Neural progenitor cell (in vitro differentiated cells): ENCODE measurements at regions not wholly inside any gene's neighbourhood (a gene's known extent, or its start where the extent isn't known, plus 50 kb on each side); places are given as distances from the start of the nearest gene placed in this dataset.

Source experiments
- DNase-seq: peaks from one replicate; pipeline ENCODE4 v3.0.0-alpha.2; 2016; ENCODE audit warnings: low spot score
- H2AFZ ChIP-seq: fragments of 200-600 bp; sonication (generic); replicated peaks from 2 replicates; pipeline ENCODE4 v1.6.1; 2016; ENCODE audit warnings: antibody characterized with exemption
- H3F3A ChIP-seq: fragments of 200-600 bp; sonication (generic); 2 replicates; pipeline ENCODE4 v1.6.1; 2016; ENCODE audit warnings: antibody characterized with exemption, low read depth
- H3K27ac ChIP-seq: fragments of 200-600 bp; sonication (generic); 2 replicates; pipeline ENCODE4 v1.5.1; 2016; ENCODE audit warnings: mild to moderate bottlenecking
- H3K27me3 ChIP-seq: fragments of 200-600 bp; sonication (generic); 2 replicates; pipeline ENCODE4 v1.6.1; 2016; ENCODE audit warnings: mild to moderate bottlenecking, moderate library complexity
- H3K36me3 ChIP-seq: fragments of 200-600 bp; sonication (generic); 2 replicates; pipeline ENCODE4 v1.5.1; 2016
- H3K4me1 ChIP-seq: fragments of 200-600 bp; sonication (generic); 2 replicates; pipeline ENCODE4 v1.6.1; 2016; ENCODE audit warnings: mixed run types
- H3K4me2 ChIP-seq: fragments of 200-600 bp; sonication (generic); 2 replicates; pipeline ENCODE4 v1.6.1; 2016
- H3K4me3 ChIP-seq: fragments of 200-600 bp; sonication (generic); 2 replicates; pipeline ENCODE4 v1.5.1; 2016
- H3K79me2 ChIP-seq: fragments of 200-600 bp; sonication (generic); 2 replicates; pipeline ENCODE4 v1.6.1; 2016; ENCODE audit warnings: low read depth
- H3K9ac ChIP-seq: fragments of 200-600 bp; sonication (generic); 2 replicates; pipeline ENCODE4 v1.6.1; 2016
- H3K9me3 ChIP-seq: fragments of 200-600 bp; sonication (generic); 2 replicates; pipeline ENCODE4 v1.5.1; 2016; ENCODE audit warnings: low read depth
- H4K20me1 ChIP-seq: fragments of 200-600 bp; sonication (generic); 2 replicates; pipeline ENCODE4 v1.6.1; 2016; ENCODE audit warnings: low read depth
- H3K27ac Mint-ChIP-seq: 3 replicates; pipeline ENCODE4 v1.8.0; 2021; ENCODE audit warnings: mixed read lengths
- H3K27me3 Mint-ChIP-seq: 2 replicates; pipeline ENCODE4 v1.8.0; 2022; ENCODE audit warnings: low read depth, mild to moderate bottlenecking, inconsistent platforms, moderate library complexity, mixed read lengths; ENCODE audit not compliant: insufficient read depth
- H3K36me3 Mint-ChIP-seq: 3 replicates; pipeline ENCODE4 v1.8.0; 2021; ENCODE audit warnings: mixed read lengths
- H3K4me1 Mint-ChIP-seq: 3 replicates; pipeline ENCODE4 v1.8.0; 2021; ENCODE audit warnings: mixed read lengths
- H3K4me3 Mint-ChIP-seq: 3 replicates; pipeline ENCODE4 v1.8.0; 2021; ENCODE audit warnings: mild to moderate bottlenecking, moderate library complexity, mixed read lengths
- H3K9me3 Mint-ChIP-seq: 3 replicates; pipeline ENCODE4 v1.8.0; 2020; ENCODE audit warnings: mixed read lengths
- EZH2 ChIP-seq: fragments of 200-600 bp; sonication (generic); IDR thresholded peaks from 2 replicates; pipeline ENCODE4 v1.6.1; 2017; ENCODE audit warnings: antibody characterized with exemption, mild to moderate bottlenecking, moderate library complexity
- EZH2phosphoT487 ChIP-seq: fragments of 200-600 bp; sonication (generic); IDR thresholded peaks from 2 replicates; pipeline ENCODE4 v1.6.1; 2017; ENCODE audit warnings: antibody characterized with exemption
- TF ChIP-seq, protein P1 (sequence below): fragments of 200-600 bp; sonication (generic); IDR thresholded peaks from 2 replicates; pipeline ENCODE4 v1.5.1; 2017; ENCODE audit warnings: antibody characterized with exemption, mild to moderate bottlenecking

GRCh38 chr2:103213028-103213542 is 451.3 kb downstream of the TMEM182 start:
- H3K4me1 Mint-ChIP-seq: no peaks in the 10 kb centered on the region
- H3K27me3 Mint-ChIP-seq: no peaks in the 10 kb centered on the region
- H3K9ac ChIP-seq: no peak overlapping the region
- no peak overlapping the region for H3K27ac Mint-ChIP-seq
- no peaks in the 10 kb centered on the region for H3K36me3 ChIP-seq
- no peak overlapping the region for H3K27ac ChIP-seq
- no peaks in the 10 kb centered on the region for H3K27me3 ChIP-seq
- no peak overlapping the region for H3K4me2 ChIP-seq
- TF ChIP-seq, protein P1, sequence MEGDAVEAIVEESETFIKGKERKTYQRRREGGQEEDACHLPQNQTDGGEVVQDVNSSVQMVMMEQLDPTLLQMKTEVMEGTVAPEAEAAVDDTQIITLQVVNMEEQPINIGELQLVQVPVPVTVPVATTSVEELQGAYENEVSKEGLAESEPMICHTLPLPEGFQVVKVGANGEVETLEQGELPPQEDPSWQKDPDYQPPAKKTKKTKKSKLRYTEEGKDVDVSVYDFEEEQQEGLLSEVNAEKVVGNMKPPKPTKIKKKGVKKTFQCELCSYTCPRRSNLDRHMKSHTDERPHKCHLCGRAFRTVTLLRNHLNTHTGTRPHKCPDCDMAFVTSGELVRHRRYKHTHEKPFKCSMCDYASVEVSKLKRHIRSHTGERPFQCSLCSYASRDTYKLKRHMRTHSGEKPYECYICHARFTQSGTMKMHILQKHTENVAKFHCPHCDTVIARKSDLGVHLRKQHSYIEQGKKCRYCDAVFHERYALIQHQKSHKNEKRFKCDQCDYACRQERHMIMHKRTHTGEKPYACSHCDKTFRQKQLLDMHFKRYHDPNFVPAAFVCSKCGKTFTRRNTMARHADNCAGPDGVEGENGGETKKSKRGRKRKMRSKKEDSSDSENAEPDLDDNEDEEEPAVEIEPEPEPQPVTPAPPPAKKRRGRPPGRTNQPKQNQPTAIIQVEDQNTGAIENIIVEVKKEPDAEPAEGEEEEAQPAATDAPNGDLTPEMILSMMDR: no peak
- TF ChIP-seq EZH2 (no peak), EZH2phosphoT487 (no peak)
- no peaks in the 10 kb centered on the region for H4K20me1 ChIP-seq
- no peak overlapping the region for H3K4me3 Mint-ChIP-seq
- no peaks in the 10 kb centered on the region for H3F3A ChIP-seq
- no peaks in the 10 kb centered on the region for H3K79me2 ChIP-seq
- no peaks in the 10 kb centered on the region for H3K36me3 Mint-ChIP-seq
- no peak for DNase-seq
- H3K9me3 ChIP-seq: no peaks in the 10 kb centered on the region
- H3K9me3 Mint-ChIP-seq: peaks cover 2% of the 10 kb centered on the region
- H2AFZ ChIP-seq: no peak overlapping the region
- H3K4me1 ChIP-seq: no peaks in the 10 kb centered on the region
- no peak overlapping the region for H3K4me3 ChIP-seq

DNA sequence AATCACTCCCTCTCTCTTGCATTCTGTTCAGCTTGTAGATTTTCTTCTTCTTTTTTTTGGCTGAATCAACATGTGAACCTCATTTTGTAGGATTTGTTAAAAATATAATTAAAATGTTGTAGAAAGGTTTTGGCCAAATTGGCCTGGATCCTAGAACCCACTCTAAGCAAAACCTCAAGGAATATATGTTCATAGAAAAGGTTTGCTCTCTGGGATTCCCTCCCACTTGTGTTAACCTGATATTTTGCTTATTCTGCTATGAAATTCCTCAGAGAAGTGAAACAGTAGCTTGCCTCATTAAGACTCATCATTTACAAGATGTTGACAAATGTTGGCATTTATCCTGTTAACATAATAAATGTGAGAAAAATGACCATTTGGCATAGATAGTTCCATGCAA is 456.7 kb downstream of the TMEM182 start:
- Histone ChIP-seq H3K4me2 (no peak overlapping the region), H3K27ac (no peak overlapping the region), H3K79me2 (no peaks in the 10 kb centered on the region), H3K9ac (no peak overlapping the region), H3F3A (no peaks in the 10 kb centered on the region), H3K4me1 (no peaks in the 10 kb centered on the region), H3K9me3 (no peaks in the 10 kb centered on the region), H3K27me3 (no peaks in the 10 kb centered on the region), H3K4me3 (no peak overlapping the region), H3K36me3 (no peaks in the 10 kb centered on the region), H4K20me1 (no peaks in the 10 kb centered on the region), H2AFZ (no peak overlapping the region)
- Mint-ChIP-seq H3K9me3 (peaks cover 2% of the 10 kb centered on the region), H3K4me1 (no peaks in the 10 kb centered on the region), H3K27ac (no peak overlapping the region), H3K27me3 (no peaks in the 10 kb centered on the region), H3K36me3 (no peaks in the 10 kb centered on the region), H3K4me3 (no peak overlapping the region)
- TF ChIP-seq EZH2phosphoT487 (no peak), EZH2 (no peak)
- TF ChIP-seq, protein P1: no peak
- DNase-seq: no peak

- Histone ChIP-seq H2AFZ (no peak overlapping the region), H4K20me1 (no peaks in the 10 kb centered on the region), H3K4me3 (no peak overlapping the region), H3K27ac (no peak overlapping the region), H3K79me2 (no peaks in the 10 kb centered on the region), H3K9me3 (no peaks in the 10 kb centered on the region), H3F3A (no peaks in the 10 kb centered on the region), H3K9ac (no peak overlapping the region), H3K4me2 (no peak overlapping the region), H3K27me3 (no peaks in the 10 kb centered on the region), H3K36me3 (no peaks in the 10 kb centered on the region), H3K4me1 (no peaks in the 10 kb centered on the region)
- H3K4me1 Mint-ChIP-seq: no peaks in the 10 kb centered on the region
- no peaks in the 10 kb centered on the region for H3K36me3 Mint-ChIP-seq
- H3K9me3 Mint-ChIP-seq: peaks cover 3% of the 10 kb centered on the region
- H3K4me3 Mint-ChIP-seq: no peak overlapping the region
- H3K27me3 Mint-ChIP-seq: no peaks in the 10 kb centered on the region
- no peak for DNase-seq
- H3K27ac Mint-ChIP-seq: no peak overlapping the region
- TF ChIP-seq, protein P1: no peak
Observed at GRCh38 chr2:103219398-103219797, 457.6 kb downstream of the TMEM182 start.
